Dendritic cell treated with granulocyte-macrophage colony-stimulating factor and Interleukin-4, amounts not matched to agents 40 ng/mL and 50 ng/mL, for 4 days (primary cell): ENCODE measurements at regions not wholly inside any gene's neighbourhood (a gene's known extent, or its start where the extent isn't known, plus 50 kb on each side); places are given as distances from the start of the nearest gene placed in this dataset.
"Not testable (repeated sequence)": the region's sequence is repeated elsewhere in the genome, so short reads cannot be mapped to it uniquely, and the experiment has no call there.

ENCODE experiments used
- H3K27ac Mint-ChIP-seq: one replicate; pipeline ENCODE4 v1.8.0; 2022; ENCODE audit warnings: mild to moderate bottlenecking, mixed read lengths
- H3K27me3 Mint-ChIP-seq: one replicate; pipeline ENCODE4 v1.8.0; 2022; ENCODE audit warnings: mild to moderate bottlenecking, mixed read lengths
- H3K36me3 Mint-ChIP-seq: one replicate; pipeline ENCODE4 v1.8.0; 2022; ENCODE audit warnings: low read depth, mixed read lengths
- H3K4me1 Mint-ChIP-seq: one replicate; pipeline ENCODE4 v1.8.0; 2022; ENCODE audit warnings: low read depth, mixed read lengths
- H3K4me3 Mint-ChIP-seq: one replicate; pipeline ENCODE4 v1.8.0; 2022; ENCODE audit warnings: mild to moderate bottlenecking, moderate library complexity, mixed read lengths
- H3K9me3 Mint-ChIP-seq: one replicate; pipeline ENCODE4 v1.8.0; 2022; ENCODE audit warnings: mixed read lengths
- intact Hi-C: fragments of 100-400 bp; cut with micrococcal nuclease; formaldehyde crosslinking; loops from one replicate; pipeline ENCODE4 v1.15.0; 2022

- Mint-ChIP-seq H3K27me3 (no peaks in the 10 kb centered on the region), H3K4me1 (no peaks in the 10 kb centered on the region), H3K4me3 (no peak overlapping the region), H3K9me3 (peaks cover 21% of the 10 kb centered on the region), H3K36me3 (no peaks in the 10 kb centered on the region), H3K27ac (no peak overlapping the region)
- intact Hi-C loops = no loop called here
Measured at GRCh38 chr7:110454713-110455112, 636.2 kb upstream of the LRRN3 start.

- no peaks in the 10 kb centered on the region for H3K4me1 Mint-ChIP-seq
- H3K36me3 Mint-ChIP-seq = no peaks in the 10 kb centered on the region
- intact Hi-C loops = no loop called here
- no peak overlapping the region for H3K4me3 Mint-ChIP-seq
- no peak overlapping the region for H3K27ac Mint-ChIP-seq
- H3K9me3 Mint-ChIP-seq = peaks cover 35% of the 10 kb centered on the region
- no peaks in the 10 kb centered on the region for H3K27me3 Mint-ChIP-seq
Measured at GRCh38 chr7:110461621-110462020, 629.3 kb upstream of the LRRN3 start.

- Mint-ChIP-seq H3K27ac (no peak overlapping the region), H3K4me3 (no peak overlapping the region), H3K9me3 (peaks cover 49% of the 10 kb centered on the region), H3K27me3 (no peaks in the 10 kb centered on the region), H3K4me1 (no peaks in the 10 kb centered on the region), H3K36me3 (no peaks in the 10 kb centered on the region)
- intact Hi-C loops = no loop called here
Measured at GRCh38 chr7:110470420-110470819, 620.5 kb upstream of the LRRN3 start.

- H3K36me3 Mint-ChIP-seq, intact Hi-C loops, H3K27ac Mint-ChIP-seq, H3K4me1 Mint-ChIP-seq, H3K4me3 Mint-ChIP-seq, H3K27me3 Mint-ChIP-seq: not testable (repeated sequence)
- H3K9me3 Mint-ChIP-seq = peaks cover 45% of the 10 kb centered on the region
Measured at GRCh38 chr7:110472419-110472818, 618.5 kb upstream of the LRRN3 start.

- Mint-ChIP-seq H3K27me3 (no peaks in the 10 kb centered on the region), H3K27ac (no peak overlapping the region), H3K4me3 (no peak overlapping the region), H3K9me3 (peaks cover 63% of the 10 kb centered on the region), H3K4me1 (no peaks in the 10 kb centered on the region), H3K36me3 (no peaks in the 10 kb centered on the region)
- intact Hi-C loops = no loop called here
Measured at GRCh38 chr7:110480964-110481363, 610.0 kb upstream of the LRRN3 start.

GRCh38 chr7:110483553-110483952, 607.4 kb upstream of the LRRN3 start:
- Mint-ChIP-seq H3K27ac (no peak overlapping the region), H3K27me3 (no peaks in the 10 kb centered on the region), H3K4me1 (no peaks in the 10 kb centered on the region), H3K4me3 (no peak overlapping the region), H3K36me3 (no peaks in the 10 kb centered on the region), H3K9me3 (peaks cover 61% of the 10 kb centered on the region)
- intact Hi-C loops = no loop called here

- Mint-ChIP-seq H3K4me3 (no peak overlapping the region), H3K27me3 (no peaks in the 10 kb centered on the region), H3K4me1 (no peaks in the 10 kb centered on the region), H3K36me3 (no peaks in the 10 kb centered on the region), H3K27ac (no peak overlapping the region), H3K9me3 (peaks cover 53% of the 10 kb centered on the region)
- intact Hi-C loops = no loop called here
Measured at GRCh38 chr7:110484356-110484755, 606.6 kb upstream of the LRRN3 start.

GRCh38 chr7:110486549-110486948, 604.4 kb upstream of the LRRN3 start:
- intact Hi-C loops = no loop called here
- H3K36me3 Mint-ChIP-seq = no peaks in the 10 kb centered on the region
- no peaks in the 10 kb centered on the region for H3K27me3 Mint-ChIP-seq
- H3K27ac Mint-ChIP-seq = no peak overlapping the region
- peaks cover 36% of the 10 kb centered on the region for H3K9me3 Mint-ChIP-seq
- no peaks in the 10 kb centered on the region for H3K4me1 Mint-ChIP-seq
- H3K4me3 Mint-ChIP-seq = no peak overlapping the region

GRCh38 chr7:110502888-110503465, 588.0 kb upstream of the LRRN3 start:
- H3K27me3 Mint-ChIP-seq = no peaks in the 10 kb centered on the region
- H3K4me1 Mint-ChIP-seq = no peaks in the 10 kb centered on the region
- H3K27ac Mint-ChIP-seq = no peak overlapping the region
- H3K4me3 Mint-ChIP-seq = no peak overlapping the region
- peaks cover 18% of the 10 kb centered on the region for H3K9me3 Mint-ChIP-seq
- no peaks in the 10 kb centered on the region for H3K36me3 Mint-ChIP-seq
- intact Hi-C loops = no loop called here

GRCh38 chr7:110507369-110507768, 583.6 kb upstream of the LRRN3 start:
- Mint-ChIP-seq H3K4me1 (no peaks in the 10 kb centered on the region), H3K4me3 (no peak overlapping the region), H3K27ac (no peak overlapping the region), H3K27me3 (no peaks in the 10 kb centered on the region), H3K9me3 (peaks cover 21% of the 10 kb centered on the region), H3K36me3 (no peaks in the 10 kb centered on the region)
- intact Hi-C loops = no loop called here

- intact Hi-C loops = no loop called here
- peaks cover 19% of the 10 kb centered on the region for H3K9me3 Mint-ChIP-seq
- no peaks in the 10 kb centered on the region for H3K4me1 Mint-ChIP-seq
- no peak overlapping the region for H3K4me3 Mint-ChIP-seq
- no peaks in the 10 kb centered on the region for H3K36me3 Mint-ChIP-seq
- no peaks in the 10 kb centered on the region for H3K27me3 Mint-ChIP-seq
- no peak overlapping the region for H3K27ac Mint-ChIP-seq
Measured at GRCh38 chr7:110507832-110508231, 583.1 kb upstream of the LRRN3 start.

GRCh38 chr7:110514975-110515551, 575.9 kb upstream of the LRRN3 start:
- H3K4me1 Mint-ChIP-seq, H3K27ac Mint-ChIP-seq, H3K36me3 Mint-ChIP-seq, intact Hi-C loops, H3K4me3 Mint-ChIP-seq, H3K27me3 Mint-ChIP-seq: not testable (repeated sequence)
- peaks cover 42% of the 10 kb centered on the region for H3K9me3 Mint-ChIP-seq

- H3K27me3 Mint-ChIP-seq = no peaks in the 10 kb centered on the region
Measured at GRCh38 chr7:110519851-110520250, 571.1 kb upstream of the LRRN3 start.

GRCh38 chr7:110521357-110521911, 569.5 kb upstream of the LRRN3 start:
- no peaks in the 10 kb centered on the region for H3K36me3 Mint-ChIP-seq
- peaks cover 65% of the 10 kb centered on the region for H3K9me3 Mint-ChIP-seq
- no peaks in the 10 kb centered on the region for H3K4me1 Mint-ChIP-seq
- H3K27ac Mint-ChIP-seq = no peak overlapping the region
- intact Hi-C loops = no loop called here
- no peak overlapping the region for H3K4me3 Mint-ChIP-seq
- no peaks in the 10 kb centered on the region for H3K27me3 Mint-ChIP-seq

More at GRCh38 chr7:110519851-110520250, 571.1 kb upstream of the LRRN3 start:
- intact Hi-C loops = no loop called here
- Mint-ChIP-seq H3K27ac (no peak overlapping the region), H3K4me1 (no peaks in the 10 kb centered on the region), H3K9me3 (peaks cover 63% of the 10 kb centered on the region), H3K4me3 (no peak overlapping the region), H3K36me3 (no peaks in the 10 kb centered on the region)
